C1 segment of cervical spinal cord (tissue), 14 donors: ENCODE measurements at regions not wholly inside any gene's neighbourhood (a gene's known extent, or its start where the extent isn't known, plus 50 kb on each side); places are given as distances from the start of the nearest gene placed in this dataset.

Experiments used
- DNase-seq, 14 donors: peaks; one replicate each; lab custom pipeline; 2025; lab: John Stamatoyannopoulos, UW

GRCh38 chr1:239784896-239785295 is 306.8 kb upstream of the FMN2 start:
- DNase-seq: peak in 1 of 14 donors; percentile 18

- DNase-seq: no peak
Measured at GRCh38 chr1:239785576-239785975, 306.1 kb upstream of the FMN2 start.

- DNase-seq: no peak
Measured at GRCh38 chr1:239786464-239786863, 305.2 kb upstream of the FMN2 start.

- DNase-seq: no peak
Measured at GRCh38 chr1:239792157-239792556, 299.5 kb upstream of the FMN2 start.

GRCh38 chr1:239795304-239795703 is 296.4 kb upstream of the FMN2 start:
- DNase-seq: no peak

GRCh38 chr1:239799617-239800016 is 292.1 kb upstream of the FMN2 start:
- DNase-seq: no peak

GRCh38 chr1:239800861-239801260 is 290.8 kb upstream of the FMN2 start:
- DNase-seq: no peak

- DNase-seq: no peak
Measured at GRCh38 chr1:239802275-239802674, 289.4 kb upstream of the FMN2 start.

- no peak for DNase-seq
Measured at GRCh38 chr1:239803781-239804180, 287.9 kb upstream of the FMN2 start.

- DNase-seq: no peak
Measured at GRCh38 chr1:239804266-239804665, 287.4 kb upstream of the FMN2 start.

GRCh38 chr1:239805042-239805441 is 286.6 kb upstream of the FMN2 start:
- DNase-seq: no peak

GRCh38 chr1:239805851-239806772 is 285.6 kb upstream of the FMN2 start:
- DNase-seq: peak in 1 of 14 donors; percentile 7

- no peak for DNase-seq
Measured at GRCh38 chr1:239806897-239807296, 284.8 kb upstream of the FMN2 start.

GRCh38 chr1:239807361-239807760 is 284.3 kb upstream of the FMN2 start:
- DNase-seq: no peak

- DNase-seq: no peak
Measured at GRCh38 chr1:239810061-239810481, 281.6 kb upstream of the FMN2 start.

- DNase-seq: no peak
Measured at GRCh38 chr1:239811211-239811885, 280.3 kb upstream of the FMN2 start.

- DNase-seq: no peak
Measured at GRCh38 chr1:239812580-239812979, 279.1 kb upstream of the FMN2 start.

GRCh38 chr1:239814306-239814881 is 277.3 kb upstream of the FMN2 start:
- DNase-seq: peak in 2 of 14 donors; percentile 2 to 23

- DNase-seq: no peak
Measured at GRCh38 chr1:239815074-239815473, 276.6 kb upstream of the FMN2 start.

- DNase-seq: no peak
Measured at GRCh38 chr1:239816081-239816782, 275.5 kb upstream of the FMN2 start.

GRCh38 chr1:239817276-239817675 is 274.4 kb upstream of the FMN2 start:
- DNase-seq: no peak

- no peak for DNase-seq
Measured at GRCh38 chr1:239817801-239818200, 273.9 kb upstream of the FMN2 start.
